H9 (cell line): ENCODE measurements at regions not wholly inside any gene's neighbourhood (a gene's known extent, or its start where the extent isn't known, plus 50 kb on each side); places are given as distances from the start of the nearest gene placed in this dataset.

Source experiments
- DNase-seq: peaks from one replicate; pipeline ENCODE4 v3.0.0-alpha.2; 2017
- H2AFZ ChIP-seq: one replicate; pipeline ENCODE4 v1.6.1; 2013; ENCODE audit warnings: mild to moderate bottlenecking, low read length, control low read depth, moderate library complexity
- H2AK5ac ChIP-seq: 2 replicates; pipeline ENCODE4 v1.6.1; 2013; ENCODE audit warnings: low read length, control low read depth, mixed read lengths; ENCODE audit not compliant: insufficient read length
- H2BK120ac ChIP-seq: one replicate; pipeline ENCODE4 v1.6.1; 2013; ENCODE audit warnings: low read depth, mild to moderate bottlenecking, low read length, control low read depth, inconsistent platforms; ENCODE audit not compliant: poor library complexity, severe bottlenecking
- H2BK12ac ChIP-seq: 2 replicates; pipeline ENCODE4 v1.6.1; 2013; ENCODE audit warnings: low read length, control low read depth, mixed read lengths, low read depth; ENCODE audit not compliant: insufficient read length
- H2BK15ac ChIP-seq: 2 replicates; pipeline ENCODE4 v1.6.1; 2013; ENCODE audit warnings: low read depth, low read length, control low read depth
- H2BK20ac ChIP-seq: one replicate; pipeline ENCODE4 v1.6.1; 2013; ENCODE audit warnings: low read depth, mild to moderate bottlenecking, low read length, control low read depth, inconsistent platforms; ENCODE audit not compliant: poor library complexity, severe bottlenecking
- H2BK5ac ChIP-seq: 2 replicates; pipeline ENCODE4 v1.6.1; 2013; ENCODE audit warnings: low read length, control low read depth, mixed read lengths; ENCODE audit not compliant: insufficient read length
- H3K14ac ChIP-seq: 2 replicates; pipeline ENCODE4 v1.6.1; 2013; ENCODE audit warnings: low read length, control low read depth; ENCODE audit not compliant: insufficient read depth
- H3K18ac ChIP-seq: 2 replicates; pipeline ENCODE4 v1.6.1; 2013; ENCODE audit warnings: low read depth, mild to moderate bottlenecking, mixed read lengths, low read length, control low read depth; ENCODE audit not compliant: insufficient read length
- H3K23ac ChIP-seq: 2 replicates; pipeline ENCODE4 v1.6.1; 2013; ENCODE audit warnings: low read length, control low read depth, mixed read lengths, low read depth; ENCODE audit not compliant: insufficient read length
- H3K23me2 ChIP-seq: 2 replicates; pipeline ENCODE4 v1.6.1; 2013; ENCODE audit warnings: low read depth, mild to moderate bottlenecking, mixed read lengths, low read length, control low read depth; ENCODE audit not compliant: insufficient read length, poor library complexity, severe bottlenecking
- H3K27ac ChIP-seq: 2 replicates; pipeline ENCODE4 v1.5.1; 2013; ENCODE audit warnings: low read length, control low read depth, mixed read lengths, low read depth; ENCODE audit not compliant: insufficient read length
- H3K27me3 ChIP-seq: 2 replicates; pipeline ENCODE4 v1.6.1; 2013; ENCODE audit warnings: low read length, control low read depth, inconsistent platforms; ENCODE audit not compliant: insufficient read depth
- H3K4ac ChIP-seq: 2 replicates; pipeline ENCODE4 v1.6.1; 2013; ENCODE audit warnings: low read depth, mild to moderate bottlenecking, control low read depth, inconsistent platforms, low read length, moderate library complexity
- H3K4me1 ChIP-seq: 2 replicates; pipeline ENCODE4 v1.6.1; 2013; ENCODE audit warnings: low read length, control low read depth, inconsistent platforms; ENCODE audit not compliant: insufficient read depth
- H3K4me2 ChIP-seq: 2 replicates; pipeline ENCODE4 v1.6.1; 2013; ENCODE audit warnings: low read length, control low read depth, mixed read lengths; ENCODE audit not compliant: insufficient read length, insufficient read depth
- H3K56ac ChIP-seq: 2 replicates; pipeline ENCODE4 v1.6.1; 2013; ENCODE audit warnings: low read depth, mild to moderate bottlenecking, mixed read lengths, low read length, control low read depth; ENCODE audit not compliant: insufficient read length
- H3K79me1 ChIP-seq: 2 replicates; pipeline ENCODE4 v1.6.1; 2013; ENCODE audit warnings: low read depth, mild to moderate bottlenecking, moderate library complexity, low read length, control low read depth, inconsistent platforms; ENCODE audit not compliant: insufficient read depth, poor library complexity, severe bottlenecking
- H3K79me2 ChIP-seq: 2 replicates; pipeline ENCODE4 v1.6.1; 2013; ENCODE audit warnings: low read length, control low read depth, inconsistent platforms; ENCODE audit not compliant: insufficient read depth
- H3K9ac ChIP-seq: 2 replicates; pipeline ENCODE4 v1.6.1; 2013; ENCODE audit warnings: low read length, control low read depth, mixed read lengths; ENCODE audit not compliant: insufficient read length; ENCODE audit errors: extremely low read depth
- H3K9me3 ChIP-seq: one replicate; pipeline ENCODE4 v1.6.1; 2013; ENCODE audit warnings: low read depth, low read length, inconsistent platforms; ENCODE audit not compliant: control insufficient read depth
- H3T11ph ChIP-seq: one replicate; pipeline ENCODE4 v1.6.1; 2013; ENCODE audit warnings: mild to moderate bottlenecking, low read length, control low read depth, inconsistent platforms
- H4K20me1 ChIP-seq: one replicate; pipeline ENCODE4 v1.6.1; 2013; ENCODE audit not compliant: control insufficient read depth, insufficient read length, insufficient read depth
- H4K5ac ChIP-seq: 2 replicates; pipeline ENCODE4 v1.6.1; 2013; ENCODE audit warnings: low read depth, mild to moderate bottlenecking, mixed read lengths, low read length, control low read depth; ENCODE audit not compliant: insufficient read length
- H4K8ac ChIP-seq: replicated peaks from 2 replicates; pipeline ENCODE4 v1.6.1; 2013; ENCODE audit warnings: low read length, control low read depth, mixed read lengths, low read depth; ENCODE audit not compliant: insufficient read length
- H4K91ac ChIP-seq: 2 replicates; pipeline ENCODE4 v1.6.1; 2013; ENCODE audit warnings: low read depth, mild to moderate bottlenecking, moderate library complexity, mixed read lengths, low read length, control low read depth; ENCODE audit not compliant: insufficient read length
- H3K27ac Mint-ChIP-seq, 3 experiments: 2 replicates in 2 of 3; 3 replicates in 1 of 3; pipeline ENCODE4 v1.8.0; 2020 to 2021; ENCODE audit warnings: mixed read lengths in 3 of 3, mild to moderate bottlenecking in 1 of 3, moderate library complexity in 1 of 3
- H3K27me3 Mint-ChIP-seq: 2 replicates; pipeline ENCODE4 v1.8.0; 2021; ENCODE audit warnings: low read depth, mild to moderate bottlenecking, moderate library complexity, mixed read lengths
- H3K36me3 Mint-ChIP-seq, 3 experiments: 2 replicates in 2 of 3; 3 replicates in 1 of 3; pipeline ENCODE4 v1.8.0; 2020 to 2021; ENCODE audit warnings: low read depth in 3 of 3, mixed read lengths in 3 of 3; ENCODE audit not compliant: insufficient read depth in 1 of 3
- H3K4me1 Mint-ChIP-seq, 2 experiments: 2 replicates each; pipeline ENCODE4 v1.8.0; 2020; ENCODE audit warnings: mixed read lengths in 2 of 2
- H3K4me3 Mint-ChIP-seq, 2 experiments: 2 replicates in 1 of 2; 3 replicates in 1 of 2; pipeline ENCODE4 v1.8.0; 2020 to 2021; ENCODE audit warnings: mild to moderate bottlenecking in 2 of 2, mixed read lengths in 2 of 2, moderate library complexity in 1 of 2
- H3K9me3 Mint-ChIP-seq, 2 experiments: 2 replicates in 1 of 2; 3 replicates in 1 of 2; pipeline ENCODE4 v1.8.0; 2020; ENCODE audit warnings: mild to moderate bottlenecking in 2 of 2, mixed read lengths in 2 of 2, moderate library complexity in 1 of 2
- TF ChIP-seq, protein P1 (sequence below): fragments of 200-600 bp; sonication (generic); conservative IDR thresholded peaks from 3 replicates; pipeline ENCODE4 v1.8.0; 2021; ENCODE audit warnings: antibody characterized with exemption, mild to moderate bottlenecking

- H4K8ac ChIP-seq: no peak overlapping the region
- Mint-ChIP-seq H3K4me3 (no peak overlapping the region), H3K27me3 (peaks cover 2% of the 10 kb centered on the region), H3K4me1 (no peaks in the 10 kb centered on the region), H3K36me3 (peaks cover 0 to 11% (median 5%) of the 10 kb centered on the region in 3 experiments; a peak in 4 of 7 replicates), H3K27ac (no peak overlapping the region), H3K9me3 (peaks cover 8 to 16% of the 10 kb centered on the region in 2 experiments; a peak in 4 of 5 replicates)
- H4K91ac ChIP-seq: no peak overlapping the region
- no peak overlapping the region for H2BK20ac ChIP-seq
- no peak for DNase-seq
- no peak overlapping the region for H3K4me2 ChIP-seq
- H3K4ac ChIP-seq: no peak overlapping the region
- H2BK15ac ChIP-seq: no peak overlapping the region
- no peaks in the 10 kb centered on the region for H3K4me1 ChIP-seq
- H3K79me2 ChIP-seq: no peaks in the 10 kb centered on the region
- H4K5ac ChIP-seq: no peak overlapping the region
- no peak overlapping the region for H3T11ph ChIP-seq
- H2BK12ac ChIP-seq: no peak overlapping the region
- no peak overlapping the region for H3K9ac ChIP-seq
- H3K56ac ChIP-seq: no peak overlapping the region
- H3K23ac ChIP-seq: no peak overlapping the region
- no peak overlapping the region for H3K14ac ChIP-seq
- H2AK5ac ChIP-seq: no peak overlapping the region
- TF ChIP-seq, protein P1, sequence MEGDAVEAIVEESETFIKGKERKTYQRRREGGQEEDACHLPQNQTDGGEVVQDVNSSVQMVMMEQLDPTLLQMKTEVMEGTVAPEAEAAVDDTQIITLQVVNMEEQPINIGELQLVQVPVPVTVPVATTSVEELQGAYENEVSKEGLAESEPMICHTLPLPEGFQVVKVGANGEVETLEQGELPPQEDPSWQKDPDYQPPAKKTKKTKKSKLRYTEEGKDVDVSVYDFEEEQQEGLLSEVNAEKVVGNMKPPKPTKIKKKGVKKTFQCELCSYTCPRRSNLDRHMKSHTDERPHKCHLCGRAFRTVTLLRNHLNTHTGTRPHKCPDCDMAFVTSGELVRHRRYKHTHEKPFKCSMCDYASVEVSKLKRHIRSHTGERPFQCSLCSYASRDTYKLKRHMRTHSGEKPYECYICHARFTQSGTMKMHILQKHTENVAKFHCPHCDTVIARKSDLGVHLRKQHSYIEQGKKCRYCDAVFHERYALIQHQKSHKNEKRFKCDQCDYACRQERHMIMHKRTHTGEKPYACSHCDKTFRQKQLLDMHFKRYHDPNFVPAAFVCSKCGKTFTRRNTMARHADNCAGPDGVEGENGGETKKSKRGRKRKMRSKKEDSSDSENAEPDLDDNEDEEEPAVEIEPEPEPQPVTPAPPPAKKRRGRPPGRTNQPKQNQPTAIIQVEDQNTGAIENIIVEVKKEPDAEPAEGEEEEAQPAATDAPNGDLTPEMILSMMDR: no peak
- H3K9me3 ChIP-seq: no peaks in the 10 kb centered on the region
- no peaks in the 10 kb centered on the region for H3K79me1 ChIP-seq
- no peak overlapping the region for H2AFZ ChIP-seq
- H4K20me1 ChIP-seq: no peaks in the 10 kb centered on the region
- no peaks in the 10 kb centered on the region for H3K23me2 ChIP-seq
- H3K27me3 ChIP-seq: no peaks in the 10 kb centered on the region
- no peak overlapping the region for H2BK120ac ChIP-seq
- no peak overlapping the region for H3K18ac ChIP-seq
- H2BK5ac ChIP-seq: no peak overlapping the region
- no peak overlapping the region for H3K27ac ChIP-seq
These were observed 733.2 kb downstream of the GATA3 start for GRCh38 chr10:8787649-8788048.
